Parathyroid adenoma (tissue), 2 donors: ENCODE measurements at regions not wholly inside any gene's neighbourhood (a gene's known extent, or its start where the extent isn't known, plus 50 kb on each side); places are given as distances from the start of the nearest gene placed in this dataset.

ENCODE experiments used
- H2AFZ ChIP-seq: fragments of 300-600 bp; sonication (generic); one replicate; pipeline ENCODE4 v1.7.0; 2017; ENCODE audit warnings: antibody characterized with exemption, mild to moderate bottlenecking
- H3K27ac ChIP-seq: fragments of 300-600 bp; sonication (generic); one replicate; pipeline ENCODE4 v1.7.0; 2017
- H3K27me3 ChIP-seq: fragments of 300-600 bp; sonication (generic); one replicate; pipeline ENCODE4 v1.7.0; 2017; ENCODE audit warnings: low read length; ENCODE audit not compliant: control insufficient read depth, insufficient read depth
- H3K36me3 ChIP-seq: fragments of 300-600 bp; sonication (generic); one replicate; pipeline ENCODE4 v1.7.0; 2017; ENCODE audit warnings: low read length; ENCODE audit not compliant: control insufficient read depth, insufficient read depth
- H3K4me1 ChIP-seq: fragments of 300-600 bp; sonication (generic); one replicate; pipeline ENCODE4 v1.7.0; 2017; ENCODE audit warnings: control low read depth
- H3K4me2 ChIP-seq: fragments of 300-600 bp; sonication (generic); one replicate; pipeline ENCODE4 v1.7.0; 2017; ENCODE audit warnings: low read length
- H3K4me3 ChIP-seq: fragments of 300-600 bp; sonication (generic); one replicate; pipeline ENCODE4 v1.7.0; 2017; ENCODE audit warnings: low read depth, low read length
- H3K79me2 ChIP-seq: fragments of 300-600 bp; sonication (generic); one replicate; pipeline ENCODE4 v1.7.0; 2017; ENCODE audit warnings: control low read depth
- H3K9ac ChIP-seq: fragments of 300-600 bp; sonication (generic); one replicate; pipeline ENCODE4 v1.7.0; 2017; ENCODE audit warnings: mild to moderate bottlenecking
- H3K9me3 ChIP-seq: fragments of 300-600 bp; sonication (generic); one replicate; pipeline ENCODE4 v1.7.0; 2017; ENCODE audit warnings: low read length; ENCODE audit not compliant: control insufficient read depth
- TF ChIP-seq, protein P1 (sequence below): fragments of 300-600 bp; sonication (generic); IDR thresholded peaks from one replicate; pipeline ENCODE4 v1.7.0; 2017; ENCODE audit warnings: antibody characterized with exemption, mild to moderate bottlenecking
- donor health status: primary hyperparathyroidism.

GRCh38 chr15:36370731-36371112 is 208.7 kb upstream of the CDIN1 start:
- Histone ChIP-seq H3K9ac (no peak overlapping the region), H3K79me2 (no peaks in the 10 kb centered on the region), H2AFZ (no peak overlapping the region), H3K4me1 (no peaks in the 10 kb centered on the region), H3K27ac (no peak overlapping the region), H3K27me3 (no peaks in the 10 kb centered on the region), H3K4me3 (no peak overlapping the region), H3K9me3 (no peaks in the 10 kb centered on the region), H3K36me3 (no peaks in the 10 kb centered on the region), H3K4me2 (no peak overlapping the region)
- TF ChIP-seq, protein P1, sequence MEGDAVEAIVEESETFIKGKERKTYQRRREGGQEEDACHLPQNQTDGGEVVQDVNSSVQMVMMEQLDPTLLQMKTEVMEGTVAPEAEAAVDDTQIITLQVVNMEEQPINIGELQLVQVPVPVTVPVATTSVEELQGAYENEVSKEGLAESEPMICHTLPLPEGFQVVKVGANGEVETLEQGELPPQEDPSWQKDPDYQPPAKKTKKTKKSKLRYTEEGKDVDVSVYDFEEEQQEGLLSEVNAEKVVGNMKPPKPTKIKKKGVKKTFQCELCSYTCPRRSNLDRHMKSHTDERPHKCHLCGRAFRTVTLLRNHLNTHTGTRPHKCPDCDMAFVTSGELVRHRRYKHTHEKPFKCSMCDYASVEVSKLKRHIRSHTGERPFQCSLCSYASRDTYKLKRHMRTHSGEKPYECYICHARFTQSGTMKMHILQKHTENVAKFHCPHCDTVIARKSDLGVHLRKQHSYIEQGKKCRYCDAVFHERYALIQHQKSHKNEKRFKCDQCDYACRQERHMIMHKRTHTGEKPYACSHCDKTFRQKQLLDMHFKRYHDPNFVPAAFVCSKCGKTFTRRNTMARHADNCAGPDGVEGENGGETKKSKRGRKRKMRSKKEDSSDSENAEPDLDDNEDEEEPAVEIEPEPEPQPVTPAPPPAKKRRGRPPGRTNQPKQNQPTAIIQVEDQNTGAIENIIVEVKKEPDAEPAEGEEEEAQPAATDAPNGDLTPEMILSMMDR = no peak

DNA sequence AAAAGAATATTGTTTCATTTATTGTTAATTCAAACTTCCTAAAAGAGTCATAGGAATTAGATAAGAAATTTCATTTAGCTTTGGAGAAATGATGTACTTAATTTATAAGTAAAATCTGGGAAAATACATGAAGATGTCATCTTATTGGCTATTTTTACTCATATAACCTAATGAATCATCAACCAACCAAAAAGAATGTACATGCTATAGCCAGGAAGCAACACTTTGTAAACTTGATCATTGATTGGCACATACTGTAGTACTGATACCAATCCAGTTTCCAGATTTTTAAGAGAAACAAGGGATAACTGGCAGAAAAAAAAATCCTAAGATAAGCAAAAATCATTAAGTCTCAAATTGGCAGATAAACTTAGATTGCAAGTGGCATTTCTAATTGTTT is 207.9 kb upstream of the CDIN1 start:
- Histone ChIP-seq H2AFZ (no peak overlapping the region), H3K79me2 (no peaks in the 10 kb centered on the region), H3K36me3 (no peaks in the 10 kb centered on the region), H3K4me2 (no peak overlapping the region), H3K27ac (no peak overlapping the region), H3K27me3 (no peaks in the 10 kb centered on the region), H3K9ac (no peak overlapping the region), H3K4me1 (no peaks in the 10 kb centered on the region), H3K4me3 (no peak overlapping the region), H3K9me3 (no peaks in the 10 kb centered on the region)
- TF ChIP-seq, protein P1 = no peak

GRCh38 chr15:36372968-36373367 is 206.5 kb upstream of the CDIN1 start:
- no peak overlapping the region for H3K4me2 ChIP-seq
- H3K4me3 ChIP-seq = no peak overlapping the region
- TF ChIP-seq, protein P1 = no peak

GRCh38 chr15:36373550-36373949 is 205.9 kb upstream of the CDIN1 start:
- TF ChIP-seq, protein P1 = no peak
- H3K79me2 ChIP-seq = no peaks in the 10 kb centered on the region

More at GRCh38 chr15:36372968-36373367, 206.5 kb upstream of the CDIN1 start:
- Histone ChIP-seq H3K9me3 (no peaks in the 10 kb centered on the region), H3K9ac (no peak overlapping the region), H3K36me3 (no peaks in the 10 kb centered on the region), H3K4me1 (no peaks in the 10 kb centered on the region), H3K27ac (no peak overlapping the region), H3K79me2 (no peaks in the 10 kb centered on the region), H2AFZ (no peak overlapping the region), H3K27me3 (no peaks in the 10 kb centered on the region)

GRCh38 chr15:36389107-36389506 is 190.3 kb upstream of the CDIN1 start:
- Histone ChIP-seq H3K27ac (no peak overlapping the region), H3K4me1 (no peaks in the 10 kb centered on the region), H2AFZ (no peak overlapping the region), H3K79me2 (no peaks in the 10 kb centered on the region), H3K9me3 (no peaks in the 10 kb centered on the region), H3K27me3 (no peaks in the 10 kb centered on the region), H3K36me3 (no peaks in the 10 kb centered on the region), H3K4me2 (no peak overlapping the region), H3K4me3 (no peak overlapping the region), H3K9ac (no peak overlapping the region)
- TF ChIP-seq, protein P1 = no peak

More at GRCh38 chr15:36373550-36373949, 205.9 kb upstream of the CDIN1 start:
- Histone ChIP-seq H2AFZ (no peak overlapping the region), H3K27me3 (no peaks in the 10 kb centered on the region), H3K36me3 (no peaks in the 10 kb centered on the region), H3K4me1 (no peaks in the 10 kb centered on the region), H3K4me3 (no peak overlapping the region), H3K27ac (no peak overlapping the region), H3K9me3 (no peaks in the 10 kb centered on the region), H3K4me2 (no peak overlapping the region), H3K9ac (no peak overlapping the region)
